GM23248 (cell line): ENCODE measurements at regions not wholly inside any gene's neighbourhood (a gene's known extent, or its start where the extent isn't known, plus 50 kb on each side); places are given as distances from the start of the nearest gene placed in this dataset.
"Not testable (repeated sequence)": the region's sequence is repeated elsewhere in the genome, so short reads cannot be mapped to it uniquely, and the experiment has no call there.

Experiments
- DNase-seq: peaks from one replicate; pipeline ENCODE4 v3.0.0-alpha.2; 2015
- H2AFZ ChIP-seq: fragments of 200-600 bp; sonication (generic); 2 replicates; pipeline ENCODE4 v1.6.1; 2016; ENCODE audit warnings: antibody characterized with exemption
- H3F3A ChIP-seq: fragments of 200-600 bp; sonication (generic); 2 replicates; pipeline ENCODE4 v1.6.1; 2016; ENCODE audit warnings: mild to moderate bottlenecking, antibody characterized with exemption, mixed run types; ENCODE audit not compliant: insufficient read depth
- H3K27ac ChIP-seq: fragments of 200-600 bp; sonication (generic); 2 replicates; pipeline ENCODE4 v1.5.1; 2016; ENCODE audit warnings: mild to moderate bottlenecking
- H3K27me3 ChIP-seq: fragments of 200-600 bp; sonication (generic); replicated peaks from 2 replicates; pipeline ENCODE4 v1.6.1; 2016; ENCODE audit warnings: mild to moderate bottlenecking; ENCODE audit not compliant: insufficient read depth
- H3K36me3 ChIP-seq: fragments of 200-600 bp; sonication (generic); 2 replicates; pipeline ENCODE4 v1.6.1; 2016; ENCODE audit warnings: low read depth, mild to moderate bottlenecking
- H3K4me1 ChIP-seq: fragments of 200-600 bp; sonication (generic); 2 replicates; pipeline ENCODE4 v1.6.1; 2016; ENCODE audit warnings: mild to moderate bottlenecking; ENCODE audit not compliant: insufficient read depth
- H3K4me2 ChIP-seq: fragments of 200-600 bp; sonication (generic); one replicate; pipeline ENCODE4 v1.6.1; 2016; ENCODE audit warnings: mild to moderate bottlenecking; ENCODE audit not compliant: unreplicated experiment
- H3K4me3 ChIP-seq: fragments of 200-600 bp; sonication (generic); 2 replicates; pipeline ENCODE4 v1.5.1; 2016; ENCODE audit warnings: mild to moderate bottlenecking
- H3K79me2 ChIP-seq: fragments of 200-600 bp; sonication (generic); 2 replicates; pipeline ENCODE4 v1.6.1; 2016; ENCODE audit warnings: mild to moderate bottlenecking; ENCODE audit not compliant: insufficient read depth
- H3K9ac ChIP-seq: fragments of 200-600 bp; sonication (generic); 2 replicates; pipeline ENCODE4 v1.6.1; 2016; ENCODE audit warnings: mild to moderate bottlenecking
- H3K9me2 ChIP-seq: fragments of 200-600 bp; sonication (generic); 2 replicates; pipeline ENCODE4 v1.6.1; 2016; ENCODE audit warnings: mixed run types, mild to moderate bottlenecking, moderate library complexity; ENCODE audit not compliant: insufficient read depth
- H3K9me3 ChIP-seq: fragments of 200-600 bp; sonication (generic); one replicate; pipeline ENCODE4 v1.6.1; 2017; ENCODE audit warnings: low read depth
- H4K20me1 ChIP-seq: fragments of 200-600 bp; sonication (generic); 2 replicates; pipeline ENCODE4 v1.6.0; 2016; ENCODE audit not compliant: insufficient read depth
- EZH2 ChIP-seq: fragments of 200-600 bp; sonication (generic); IDR thresholded peaks from 2 replicates; pipeline ENCODE4 v1.6.1; 2018; ENCODE audit warnings: antibody characterized with exemption, mild to moderate bottlenecking; ENCODE audit not compliant: insufficient read depth, poor library complexity, severe bottlenecking
- EZH2phosphoT487 ChIP-seq: fragments of 200-600 bp; sonication (generic); IDR thresholded peaks from 2 replicates; pipeline ENCODE4 v1.6.1; 2018; ENCODE audit warnings: antibody characterized with exemption, moderate library complexity, mild to moderate bottlenecking, low read depth; ENCODE audit not compliant: insufficient read depth
- WGBS, 2 experiments: methylation state at CpG; one replicate each; pipeline ENCODE4 v1.1.6; 2015 to 2017; ENCODE audit warnings: low lambda C conversion rate in 2 of 2, low coverage in 1 of 2; ENCODE audit errors: missing lambda C conversion rate in 2 of 2; 5-methylcytosine and 5-hydroxymethylcytosine counted together
- in situ Hi-C: fragments of 300-500 bp; cut with MboI; formaldehyde crosslinking; loops from 2 replicates; pipeline ENCODE4 v1.15.0; 2020

DNA sequence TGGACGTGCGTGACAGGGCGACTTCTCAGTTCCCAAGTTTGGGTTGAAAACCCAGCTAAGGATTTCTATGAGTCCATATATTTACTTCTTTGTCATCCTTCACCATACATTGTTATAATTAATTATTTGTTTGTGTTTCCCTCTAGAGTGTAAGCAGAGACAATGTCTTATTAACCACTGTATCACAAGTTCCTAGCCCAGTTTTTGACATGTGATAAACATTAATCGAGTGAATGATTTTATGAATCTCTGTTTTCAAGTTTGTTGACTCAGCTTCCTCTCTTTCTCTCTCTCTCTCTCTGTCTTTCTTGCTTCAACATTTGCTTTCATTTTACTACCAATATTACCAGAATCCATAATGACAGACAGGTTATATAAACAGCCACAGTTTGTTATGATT, 1259.6 kb upstream of the TENM4 start:
- Histone ChIP-seq H3K27ac (no peak overlapping the region), H3K27me3 (no peaks in the 10 kb centered on the region), H3K4me2 (no peak overlapping the region), H2AFZ (no peak overlapping the region), H3K4me1 (no peaks in the 10 kb centered on the region), H4K20me1 (no peaks in the 10 kb centered on the region), H3K4me3 (no peak overlapping the region), H3K36me3 (no peaks in the 10 kb centered on the region), H3K9ac (no peak overlapping the region), H3K9me3 (no peaks in the 10 kb centered on the region), H3F3A (no peaks in the 10 kb centered on the region), H3K79me2 (no peaks in the 10 kb centered on the region), H3K9me2 (no peaks in the 10 kb centered on the region; the same call in 1 of the 2 replicates)
- in situ Hi-C loops, result no loop called here
- no peak for DNase-seq
- TF ChIP-seq EZH2 (no peak), EZH2phosphoT487 (no peak)
- WGBS, 2 experiments, result 43 to 48% methylated on average over 4 of the region's 4 CpGs

DNA sequence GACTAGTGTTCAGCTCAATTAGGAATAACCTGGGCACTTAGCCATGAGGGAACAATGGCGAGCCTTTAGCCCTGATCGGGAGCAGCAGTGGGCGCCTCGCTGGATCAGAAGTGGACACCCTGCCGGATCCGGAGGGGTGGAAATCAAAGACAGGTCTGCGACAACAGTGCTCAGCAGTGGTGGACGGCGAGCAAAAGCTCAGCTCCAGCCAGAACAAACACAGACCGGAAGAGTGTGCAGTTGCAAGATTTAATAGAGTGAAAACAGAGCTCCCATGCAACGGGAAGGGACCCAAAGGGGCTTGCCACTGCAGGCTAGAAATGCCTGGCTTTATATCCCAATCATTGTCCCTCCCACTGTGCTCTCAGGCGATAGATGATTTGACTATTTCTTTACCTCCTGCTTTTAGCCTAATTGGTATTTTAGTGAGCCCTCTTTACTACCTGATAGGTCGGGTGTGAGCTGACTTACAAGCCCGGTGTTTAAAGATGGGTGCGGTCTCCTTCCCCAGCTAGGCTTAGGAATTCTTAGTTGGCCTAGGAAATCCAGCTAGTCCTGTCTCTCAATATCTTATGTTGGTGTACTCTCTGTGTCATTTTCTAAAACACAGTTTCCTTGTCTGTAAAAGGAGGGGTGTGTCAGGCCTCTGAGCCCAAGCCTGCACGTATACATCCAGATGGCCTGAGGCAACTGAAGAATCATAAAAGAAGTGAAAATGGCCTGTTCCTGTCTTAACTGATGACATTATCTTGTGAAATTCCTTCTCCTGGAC, 1258.8 kb upstream of the TENM4 start:
- 45 to 52% methylated on average over 16 of the region's 16 CpGs for WGBS, 2 experiments
- H3K27me3 ChIP-seq, H3K4me2 ChIP-seq: not testable (repeated sequence)

DNA sequence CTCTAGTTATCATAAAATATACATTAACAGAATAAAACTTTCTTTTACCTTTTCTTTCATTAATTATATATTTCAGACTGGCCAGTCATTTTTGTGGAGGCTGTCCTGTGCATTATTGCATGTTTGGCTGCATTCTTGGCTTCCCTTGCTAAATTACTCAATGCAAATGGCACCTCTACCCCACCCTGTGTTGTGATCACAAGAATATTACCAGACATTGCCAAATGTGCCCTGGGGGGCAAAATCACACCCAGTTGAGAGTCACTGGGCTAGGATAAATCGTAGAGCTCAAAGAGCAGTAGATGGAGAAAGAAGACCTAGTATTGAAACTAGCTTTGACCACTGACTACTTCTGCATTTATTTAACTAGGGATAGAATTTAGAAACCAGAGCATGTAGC, 1257.8 kb upstream of the TENM4 start:
- WGBS, 2 experiments, result 0 to 4% methylated on average over 1 of the region's 1 CpG
- no peak overlapping the region for H3K27ac ChIP-seq

More for the DNA sequence above, 1258.8 kb upstream of the TENM4 start:
- H4K20me1 ChIP-seq, H2AFZ ChIP-seq, H3K4me1 ChIP-seq, in situ Hi-C loops, H3K79me2 ChIP-seq, H3K4me3 ChIP-seq, H3K36me3 ChIP-seq, H3K9me2 ChIP-seq, H3K9ac ChIP-seq, H3F3A ChIP-seq, H3K9me3 ChIP-seq, H3K27ac ChIP-seq, DNase-seq: not testable (repeated sequence)

DNA sequence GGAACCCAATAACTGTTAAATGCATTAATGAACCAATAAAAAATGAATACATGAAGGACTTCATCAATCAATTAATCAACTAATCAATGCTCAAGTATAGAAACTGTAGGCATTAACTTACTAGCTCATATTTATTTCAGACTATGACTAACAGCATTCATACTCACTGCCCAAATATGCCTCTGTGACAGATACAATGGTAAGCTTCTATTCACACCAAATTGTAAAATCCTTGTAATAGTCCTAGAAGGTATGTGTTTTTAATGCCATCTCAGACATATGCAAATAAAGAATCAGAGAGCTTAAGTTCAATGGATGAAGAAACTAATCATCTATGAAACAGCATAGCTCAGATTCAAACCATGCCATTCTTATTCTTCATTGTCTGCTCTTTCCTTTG, 1253.6 kb upstream of the TENM4 start:
- DNase-seq, result no peak
- Histone ChIP-seq H3K4me3 (no peak overlapping the region), H3K79me2 (no peaks in the 10 kb centered on the region), H3K27ac (no peak overlapping the region), H3K4me2 (no peak overlapping the region), H3F3A (no peaks in the 10 kb centered on the region), H3K9me3 (no peaks in the 10 kb centered on the region), H3K9me2 (no peaks in the 10 kb centered on the region), H3K4me1 (no peaks in the 10 kb centered on the region), H4K20me1 (no peaks in the 10 kb centered on the region), H3K9ac (no peak overlapping the region), H2AFZ (no peak overlapping the region), H3K36me3 (no peaks in the 10 kb centered on the region), H3K27me3 (no peaks in the 10 kb centered on the region)
- no peak for TF ChIP-seq EZH2phosphoT487
- TF ChIP-seq EZH2, result no peak
- in situ Hi-C loops, result no loop called here

More for the DNA sequence above, 1257.8 kb upstream of the TENM4 start:
- Histone ChIP-seq H3K9me3 (no peaks in the 10 kb centered on the region), H3K27me3 (no peaks in the 10 kb centered on the region), H3K9ac (no peak overlapping the region), H2AFZ (no peak overlapping the region), H3K4me3 (no peak overlapping the region), H3K79me2 (no peaks in the 10 kb centered on the region), H3K9me2 (no peaks in the 10 kb centered on the region), H3K4me1 (no peaks in the 10 kb centered on the region), H3F3A (no peaks in the 10 kb centered on the region), H4K20me1 (no peaks in the 10 kb centered on the region), H3K4me2 (no peak overlapping the region), H3K36me3 (no peaks in the 10 kb centered on the region)
- TF ChIP-seq EZH2phosphoT487 (no peak), EZH2 (no peak)
- DNase-seq, result no peak
- in situ Hi-C loops, result no loop called here

DNA sequence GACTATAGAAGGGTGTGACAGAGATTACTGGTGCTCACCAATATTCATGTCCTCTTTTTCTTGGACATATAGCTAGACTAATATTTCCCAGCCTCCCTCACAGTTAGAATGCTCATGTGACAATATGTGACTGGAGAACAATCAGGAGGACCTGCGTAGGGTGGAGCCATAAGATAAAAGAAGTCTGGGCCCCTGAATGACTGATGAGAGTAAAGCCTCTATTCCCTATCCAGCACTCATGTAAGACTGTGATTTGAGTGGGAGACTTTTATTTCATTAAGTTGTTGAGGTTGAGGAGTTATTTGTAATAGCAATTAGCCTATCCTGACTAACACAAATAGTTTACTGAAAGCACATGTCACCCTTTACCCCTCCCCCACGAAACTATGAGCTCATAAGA, 1247.1 kb upstream of the TENM4 start:
- DNase-seq, result no peak
- Histone ChIP-seq H3K36me3 (no peaks in the 10 kb centered on the region), H3K9ac (no peak overlapping the region), H3K79me2 (no peaks in the 10 kb centered on the region), H3K4me2 (no peak overlapping the region), H3K27ac (no peak overlapping the region), H3K4me3 (no peak overlapping the region), H3F3A (no peaks in the 10 kb centered on the region), H2AFZ (no peak overlapping the region), H4K20me1 (no peaks in the 10 kb centered on the region), H3K9me2 (no peaks in the 10 kb centered on the region), H3K4me1 (no peaks in the 10 kb centered on the region), H3K9me3 (no peaks in the 10 kb centered on the region), H3K27me3 (no peaks in the 10 kb centered on the region)
- WGBS, 2 experiments, result 22 to 23% methylated on average over 2 of the region's 2 CpGs
- TF ChIP-seq EZH2phosphoT487, result no peak
- TF ChIP-seq EZH2, result no peak
- in situ Hi-C loops, result no loop called here
